ENCODE measurements at regions not wholly inside any gene's neighbourhood (a gene's known extent, or its start where the extent isn't known, plus 50 kb on each side); places are given as distances from the start of the nearest gene placed in this dataset.

DNA sequence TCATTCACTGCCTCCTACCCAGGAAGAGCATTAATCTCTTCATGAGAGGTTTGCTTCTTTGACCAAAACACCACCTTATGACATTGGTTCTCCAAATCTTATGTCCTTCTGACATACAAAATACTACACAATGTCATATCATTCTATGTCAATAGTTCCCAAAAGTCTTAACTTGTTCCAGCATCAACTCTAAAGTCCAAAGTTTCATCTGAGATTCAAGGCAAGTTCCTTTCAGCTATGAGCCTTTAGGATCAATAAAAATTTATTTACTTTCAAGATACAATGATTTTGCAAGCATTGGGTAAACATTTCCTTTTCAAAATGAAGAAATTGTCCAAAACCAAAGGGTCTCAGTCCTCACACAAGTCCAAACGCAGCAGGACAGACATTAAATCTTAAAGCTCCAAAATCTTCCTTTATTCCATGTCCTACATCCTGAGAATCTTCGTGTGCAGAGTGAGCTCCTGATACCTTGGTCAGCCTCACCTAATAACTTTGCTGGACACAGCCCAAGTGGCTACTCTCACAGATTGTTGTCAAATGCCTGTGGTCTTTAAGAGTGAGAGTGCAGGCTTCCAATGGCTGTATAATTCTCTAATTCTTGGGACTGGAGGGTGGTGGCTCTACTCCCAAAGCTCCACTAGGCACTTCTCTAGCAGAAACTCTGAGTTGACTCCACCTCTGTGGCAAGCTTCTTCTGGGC lies 1668.2 kb downstream of the HACE1 start:
- no peak for DNase-seq

- no peak for DNase-seq
Measured at GRCh38 chr6:103184776-103185175, 1674.9 kb downstream of the HACE1 start.

GRCh38 chr6:103183831-103184411 lies 1675.8 kb downstream of the HACE1 start:
- DNase-seq = no peak

- DNase-seq = no peak
Measured at GRCh38 chr6:103178193-103178592, 1681.5 kb downstream of the HACE1 start.

DNA sequence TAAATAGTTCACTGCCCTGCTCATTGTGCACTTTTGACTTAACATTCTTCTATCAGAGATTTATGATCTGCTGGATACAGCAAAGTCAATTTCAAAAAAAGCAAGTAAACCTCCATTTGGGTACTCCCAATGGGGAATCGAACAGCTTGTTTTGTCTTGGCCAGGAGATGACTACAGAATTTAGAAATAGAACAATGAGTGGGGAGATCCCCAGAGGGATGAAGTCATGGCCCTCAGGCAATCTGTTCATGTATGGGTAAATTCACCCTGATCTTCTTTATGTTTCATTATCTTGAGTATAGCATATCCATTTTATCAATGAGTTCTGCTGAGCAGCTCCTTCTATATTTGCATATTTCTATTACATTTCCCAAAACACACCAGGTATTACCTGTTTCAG lies 1681.9 kb downstream of the HACE1 start:
- DNase-seq = no peak

- no peak for DNase-seq
Measured at GRCh38 chr6:103175056-103175455, 1684.7 kb downstream of the HACE1 start.

- DNase-seq = no peak
Measured at GRCh38 chr6:103167345-103168071, 1692.2 kb downstream of the HACE1 start.

DNA sequence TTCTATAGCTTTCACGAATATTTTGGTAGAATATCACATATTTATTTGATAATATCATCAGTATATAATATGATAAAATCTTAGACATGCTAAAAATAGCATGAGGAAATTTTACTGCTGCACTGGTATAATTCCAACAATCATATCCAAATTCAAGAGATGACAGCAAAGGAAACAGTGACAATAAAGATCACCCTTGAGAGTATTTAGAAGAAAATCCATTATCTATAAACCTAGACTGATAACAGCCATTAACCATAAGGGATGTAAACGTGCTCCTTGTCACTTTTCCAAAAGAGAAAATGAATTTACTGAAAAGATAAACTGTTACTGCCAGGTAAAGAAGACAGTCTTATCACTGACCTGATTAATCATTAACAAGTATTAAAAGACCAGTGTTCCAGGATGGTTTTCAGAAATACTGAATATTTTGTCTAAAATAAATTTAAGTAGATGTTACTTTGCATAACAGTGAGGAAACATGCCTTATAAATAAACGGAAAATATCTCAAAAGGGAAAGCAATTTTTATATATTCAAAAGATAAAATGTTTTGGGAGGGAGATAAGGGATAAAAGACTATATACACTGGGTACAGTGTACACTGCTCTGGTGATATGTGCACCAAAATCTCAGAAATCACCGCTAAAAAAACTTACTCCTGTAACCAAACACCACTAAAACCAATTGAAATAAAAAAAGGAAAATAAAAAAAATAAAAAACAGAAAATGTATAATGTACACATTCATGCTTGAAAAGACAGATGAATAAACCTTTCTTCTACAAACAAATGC lies 1704.7 kb downstream of the HACE1 start:
- DNase-seq = no peak

DNA sequence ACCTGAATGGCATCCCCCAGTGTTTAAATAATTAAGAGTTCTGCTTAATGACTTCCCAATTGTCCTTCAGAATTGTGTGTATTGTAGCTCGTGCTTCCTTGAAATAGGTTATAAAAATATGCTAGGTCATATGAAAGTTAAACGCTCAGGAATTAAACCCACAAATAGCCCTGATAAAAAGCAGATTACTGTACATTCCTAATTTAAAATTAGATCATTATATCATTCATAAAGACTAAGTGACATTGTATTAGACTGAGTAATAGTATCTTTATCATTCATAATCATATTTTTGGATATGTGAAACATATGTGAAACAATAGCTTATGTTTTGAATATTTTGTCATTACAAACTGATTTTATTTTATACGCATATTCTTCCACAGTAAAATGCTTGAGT lies 1706.7 kb downstream of the HACE1 start:
- DNase-seq = no peak

DNA sequence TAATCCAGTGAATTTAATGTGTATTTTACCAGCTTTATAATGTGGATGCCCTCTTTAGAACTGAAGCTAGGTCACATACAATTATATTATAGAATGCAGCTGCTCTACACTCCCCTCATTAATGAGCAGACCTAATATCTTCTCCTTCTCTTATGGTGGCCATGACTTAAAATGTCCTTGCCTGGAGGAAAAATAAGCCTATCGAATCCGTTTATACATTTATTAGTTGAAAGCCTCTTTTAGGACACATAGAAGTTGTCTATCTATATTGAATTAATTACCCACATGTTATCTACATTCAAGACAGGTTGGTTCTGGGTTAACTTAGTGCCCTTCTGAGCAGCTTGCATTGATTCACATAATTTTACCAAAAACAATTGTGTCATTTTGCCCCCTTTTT lies 1716.8 kb downstream of the HACE1 start:
- no peak for DNase-seq

DNA sequence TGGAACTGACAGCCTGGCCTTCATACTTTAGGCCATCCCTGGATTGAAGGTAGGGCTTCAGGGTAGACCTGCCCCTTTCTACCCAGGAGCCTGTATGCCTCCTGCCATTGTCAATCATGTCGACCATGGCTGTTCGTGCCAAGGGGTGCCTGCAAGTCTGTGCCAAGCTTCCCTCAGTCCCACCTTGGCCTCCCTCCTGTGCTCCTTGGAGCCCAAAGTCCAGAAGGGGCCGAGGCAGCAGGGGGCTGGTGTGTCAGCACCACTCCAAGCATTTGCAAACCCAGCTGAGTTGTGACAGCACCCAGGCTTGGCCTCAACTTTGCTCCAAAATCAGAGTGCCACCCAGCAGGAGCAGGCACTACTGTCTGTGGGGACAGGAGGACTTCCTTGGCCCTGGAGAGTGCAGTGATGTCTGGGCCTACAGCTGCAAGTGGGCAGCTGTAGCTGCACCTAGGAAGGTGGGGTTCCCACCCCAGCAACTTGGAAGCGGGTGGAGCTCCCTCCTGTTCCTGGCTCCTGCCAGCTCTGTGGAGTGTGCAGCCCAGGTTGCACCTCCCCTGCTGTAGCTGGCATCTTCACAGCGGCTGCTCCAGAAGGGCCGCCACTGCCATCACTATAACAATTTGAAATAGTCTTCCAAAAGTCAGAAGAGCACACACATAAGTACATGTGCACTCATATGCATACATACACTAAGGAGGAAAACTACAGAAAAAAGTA lies 1719.3 kb downstream of the HACE1 start:
- no peak for DNase-seq

GRCh38 chr6:103139377-103139776 lies 1720.3 kb downstream of the HACE1 start:
- no peak for DNase-seq

DNA sequence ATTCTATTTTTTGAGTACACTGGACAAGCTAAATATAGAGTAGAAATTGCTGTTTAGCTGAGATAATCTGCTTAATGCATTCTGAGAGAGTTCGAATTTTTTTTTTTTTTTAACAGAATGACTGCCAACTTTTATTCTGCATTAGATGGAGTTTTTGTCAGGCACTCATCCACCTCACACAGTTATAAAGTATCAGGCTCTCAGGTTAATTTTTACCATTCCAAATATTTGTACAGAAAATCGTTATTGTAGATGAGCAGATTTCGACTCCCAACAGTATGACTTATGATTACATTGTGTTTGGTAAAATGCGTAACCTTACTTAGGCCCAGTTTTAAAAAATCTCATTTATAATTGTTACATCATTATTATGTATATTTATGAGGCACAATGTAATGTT lies 1731.0 kb downstream of the GRIK2 start:
- DNase-seq = no peak

GRCh38 chr6:103122766-103123601 lies 1729.5 kb downstream of the GRIK2 start:
- DNase-seq = peak in 18 of 56 donors; percentile 1 to 51 (median 8)

DNA sequence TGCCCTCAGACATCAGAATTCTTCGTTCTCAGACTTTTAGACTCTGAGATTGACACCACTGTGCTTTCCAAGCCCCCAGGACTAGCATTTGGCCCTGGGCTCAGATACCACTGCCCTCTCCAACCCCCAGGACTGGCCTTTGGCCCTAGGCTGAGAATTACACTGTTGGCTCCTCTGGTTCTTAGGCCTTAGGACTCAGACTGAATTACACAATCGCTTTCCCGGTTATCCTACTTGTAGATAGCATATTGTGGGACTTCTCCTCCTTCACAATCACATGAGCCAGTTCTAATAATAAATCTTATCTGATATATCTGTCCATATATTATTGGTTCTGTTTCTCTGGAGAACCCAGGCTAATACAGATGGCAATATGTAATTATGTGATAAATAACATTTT lies 1725.5 kb downstream of the GRIK2 start:
- no peak for DNase-seq

- DNase-seq = no peak
Measured at GRCh38 chr6:103114582-103114981, 1721.1 kb downstream of the GRIK2 start.

GRCh38 chr6:103113416-103113815 lies 1719.9 kb downstream of the GRIK2 start:
- DNase-seq = no peak

GRCh38 chr6:103107985-103108384 lies 1714.5 kb downstream of the GRIK2 start:
- DNase-seq = no peak

GRCh38 chr6:103105686-103106085 lies 1712.2 kb downstream of the GRIK2 start:
- no peak for DNase-seq

DNA sequence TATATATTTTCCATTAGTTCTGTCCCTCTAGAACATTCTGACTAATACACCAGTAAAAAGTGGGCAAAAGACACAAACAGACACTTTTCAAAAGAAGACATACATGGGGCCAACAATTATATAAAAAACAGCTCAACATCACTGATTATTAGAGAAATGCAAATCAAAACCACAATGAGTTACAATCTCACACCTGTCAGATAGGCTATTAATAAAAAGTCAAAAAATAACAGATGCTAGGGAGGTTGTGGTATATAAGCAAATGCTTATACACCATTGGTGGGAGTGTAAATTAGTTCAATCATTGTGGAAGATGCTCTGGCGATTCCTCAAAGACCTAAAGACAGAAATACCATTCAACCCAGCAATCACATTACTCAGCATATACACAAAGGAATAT lies 1707.8 kb downstream of the GRIK2 start:
- DNase-seq = no peak
